Cardiac muscle cell (in vitro differentiated cells and primary cell): ENCODE measurements at regions not wholly inside any gene's neighbourhood (a gene's known extent, or its start where the extent isn't known, plus 50 kb on each side); places are given as distances from the start of the nearest gene placed in this dataset.
A peak's percentile ranks its signal among the peaks of the same experiment; 100 is the strongest.

Source experiments
- DNase-seq, 2 donors: peaks; one replicate each; pipeline versions ENCODE4 v3.0.0 to v3.0.0-alpha.2; 2010 to 2017; ENCODE audit warnings: low read depth in 1 of 2, low spot score in 1 of 2
- H3K27ac ChIP-seq: fragments of 200-600 bp; sonication (generic); 2 replicates; pipeline ENCODE4 v1.5.1; 2016
- H3K27me3 ChIP-seq: fragments of 200-600 bp; sonication (generic); 2 replicates; pipeline ENCODE4 v1.6.0; 2016; ENCODE audit warnings: control low read depth
- H3K36me3 ChIP-seq: fragments of 200-600 bp; sonication (generic); 2 replicates; pipeline ENCODE4 v1.5.1; 2016; ENCODE audit warnings: control low read depth
- H3K4me1 ChIP-seq: fragments of 200-600 bp; sonication (generic); 2 replicates; pipeline ENCODE4 v1.8.1; 2017; ENCODE audit warnings: low read depth, mild to moderate bottlenecking, mixed run types
- H3K4me3 ChIP-seq: fragments of 200-600 bp; sonication (generic); 2 replicates; pipeline ENCODE4 v1.5.1; 2016; ENCODE audit warnings: mild to moderate bottlenecking
- H3K9me3 ChIP-seq: fragments of 200-600 bp; sonication (generic); 2 replicates; pipeline ENCODE4 v1.5.1; 2017; ENCODE audit warnings: low read depth, mild to moderate bottlenecking, control low read depth
- CTCF ChIP-seq: IDR thresholded peaks from 2 replicates; pipeline ENCODE4 v1.5.1; 2012; ENCODE audit warnings: low read depth, mild to moderate bottlenecking, low read length

DNA sequence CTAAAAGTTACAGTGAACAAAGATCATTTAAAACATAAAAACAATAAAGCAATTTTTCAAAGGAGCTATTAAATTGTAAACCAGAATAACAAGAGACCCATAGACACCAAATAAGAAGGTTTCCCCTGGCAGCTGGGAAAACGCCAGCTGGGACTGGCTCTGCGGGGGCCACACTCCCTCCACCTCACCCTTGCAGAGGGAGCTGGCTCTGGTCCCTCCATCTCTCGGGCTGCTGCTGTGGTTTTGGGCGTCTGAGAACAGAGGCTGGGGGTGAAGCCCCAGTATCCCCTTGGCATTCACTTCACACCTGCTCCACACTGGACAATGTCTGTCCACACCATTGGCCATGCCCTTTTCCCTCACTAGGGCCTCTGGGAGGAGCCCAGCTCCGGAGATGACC is 62.1 kb upstream of the OTOS start:
- TF ChIP-seq CTCF = no peak

DNA sequence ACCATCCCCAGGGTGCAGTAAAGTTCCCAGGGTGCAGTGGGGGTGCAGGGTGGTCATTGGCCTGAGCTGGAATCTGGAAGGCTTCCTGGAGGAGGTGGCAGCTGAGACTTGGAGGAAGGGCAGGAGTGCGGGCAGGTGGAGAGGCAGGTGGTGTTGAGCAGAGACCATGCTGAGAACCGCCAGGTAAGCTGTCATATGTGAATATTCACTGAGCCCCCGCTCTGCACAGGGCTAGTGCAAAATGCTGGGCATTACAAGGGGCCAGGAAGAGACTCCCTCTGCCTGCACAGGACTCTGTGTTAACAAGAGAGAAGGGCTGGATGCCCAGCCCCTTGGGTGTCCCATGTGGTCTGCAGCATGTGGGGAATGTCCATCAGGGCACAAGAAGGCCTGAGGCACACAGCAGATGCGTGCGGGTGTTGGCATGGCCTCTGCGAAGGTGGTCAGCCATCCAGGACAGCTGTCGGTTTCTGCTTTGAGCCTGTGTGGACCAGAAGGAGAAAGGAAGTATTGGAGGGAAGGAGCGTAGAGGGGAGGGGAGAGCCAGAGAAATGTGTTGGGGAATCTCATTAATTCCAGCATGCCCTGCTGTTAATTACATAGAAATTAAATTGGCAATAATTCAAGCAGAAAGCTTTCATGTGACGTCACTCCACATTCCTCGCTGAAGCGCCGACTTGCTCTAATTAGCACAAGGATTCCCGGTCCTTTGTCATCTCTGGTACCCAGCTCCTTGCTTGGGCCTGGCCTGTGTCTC is 62.8 kb upstream of the OTOS start:
- H3K27me3 ChIP-seq = no peaks in the 10 kb centered on the region
- no peak overlapping the region for H3K27ac ChIP-seq
- no peaks in the 10 kb centered on the region for H3K4me1 ChIP-seq
- DNase-seq = no peak
- no peaks in the 10 kb centered on the region for H3K9me3 ChIP-seq
- no peak overlapping the region for H3K4me3 ChIP-seq
- TF ChIP-seq CTCF = no peak
- no peaks in the 10 kb centered on the region for H3K36me3 ChIP-seq

More for the DNA sequence above, 62.1 kb upstream of the OTOS start:
- H3K27ac ChIP-seq = no peak overlapping the region
- H3K4me3 ChIP-seq = no peak overlapping the region
- H3K27me3 ChIP-seq = no peaks in the 10 kb centered on the region
- no peaks in the 10 kb centered on the region for H3K36me3 ChIP-seq
- H3K9me3 ChIP-seq = no peaks in the 10 kb centered on the region
- no peaks in the 10 kb centered on the region for H3K4me1 ChIP-seq
- DNase-seq = no peak

DNA sequence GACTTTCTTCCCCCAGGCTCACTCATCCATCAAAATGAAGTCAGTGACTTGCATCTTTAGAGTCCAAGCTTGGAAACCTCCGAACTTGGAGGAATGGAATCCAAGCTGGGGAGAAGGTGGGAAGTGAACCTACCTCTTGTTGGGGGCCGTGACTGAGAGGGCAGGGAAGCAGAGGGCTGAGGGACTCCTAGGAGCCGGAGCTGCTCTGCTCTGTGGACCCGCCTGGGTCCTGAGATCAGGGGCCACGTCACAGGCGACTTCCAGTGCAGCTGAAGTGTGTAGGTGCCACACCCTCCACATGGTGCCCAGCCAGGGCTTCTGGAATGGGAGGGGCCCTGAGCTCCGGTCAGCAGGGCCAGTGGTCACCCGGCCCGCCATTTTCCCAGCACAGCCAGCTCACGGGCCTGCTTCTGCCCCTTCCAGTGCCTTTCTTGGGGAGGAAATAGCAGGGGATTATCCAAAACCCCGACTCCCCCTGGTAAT is 63.4 kb upstream of the OTOS start:
- no peaks in the 10 kb centered on the region for H3K9me3 ChIP-seq
- no peak for DNase-seq
- no peaks in the 10 kb centered on the region for H3K4me1 ChIP-seq
- H3K4me3 ChIP-seq = no peak overlapping the region
- H3K27ac ChIP-seq = no peak overlapping the region
- no peaks in the 10 kb centered on the region for H3K27me3 ChIP-seq
- no peaks in the 10 kb centered on the region for H3K36me3 ChIP-seq
- TF ChIP-seq CTCF = no peak

DNA sequence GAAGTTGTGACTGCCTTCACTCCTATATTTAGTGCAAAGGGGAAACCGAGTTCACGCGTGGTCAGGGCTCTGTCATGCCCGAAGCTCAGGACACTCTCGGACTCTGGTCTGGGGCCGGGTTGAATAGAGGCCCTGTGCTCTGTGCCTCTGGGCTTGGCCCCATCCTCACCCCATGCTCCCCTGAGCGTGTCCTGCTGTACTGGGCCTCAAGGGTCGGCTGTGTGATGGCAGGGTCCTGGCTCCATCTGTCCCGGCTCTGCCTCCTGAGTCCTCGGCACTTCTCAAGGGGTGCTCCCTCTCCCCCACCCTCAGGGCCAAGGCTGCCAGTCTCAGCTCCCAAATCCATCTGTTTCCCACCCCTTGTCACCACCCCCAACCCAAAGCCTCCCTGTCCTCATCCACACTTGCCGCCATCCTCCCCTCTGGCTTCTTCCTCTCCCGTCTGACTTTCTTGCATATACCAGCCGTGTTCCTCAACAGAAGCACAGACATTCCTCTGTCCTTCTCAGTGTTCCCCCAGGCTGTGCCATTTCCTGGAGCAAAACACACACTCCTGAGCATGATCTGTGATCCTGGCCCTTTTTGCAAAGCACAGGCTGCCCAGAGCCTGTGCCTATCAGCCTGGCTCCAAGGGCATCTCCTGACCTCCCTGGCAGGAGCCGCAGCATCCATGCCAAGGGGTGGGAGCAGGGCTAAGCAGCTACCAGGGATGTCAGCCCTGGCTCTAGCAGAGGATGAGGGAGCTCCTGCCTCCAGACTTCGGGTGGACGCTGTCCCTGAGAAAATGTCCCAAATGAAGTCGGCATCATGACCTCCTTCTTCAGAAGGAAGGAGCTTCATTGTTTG is 64.2 kb upstream of the OTOS start:
- Histone ChIP-seq H3K27ac (no peak overlapping the region), H3K4me3 (no peak overlapping the region), H3K27me3 (no peaks in the 10 kb centered on the region), H3K36me3 (no peaks in the 10 kb centered on the region), H3K4me1 (no peaks in the 10 kb centered on the region), H3K9me3 (no peaks in the 10 kb centered on the region)
- no peak for DNase-seq
- no peak for TF ChIP-seq CTCF

- Histone ChIP-seq H3K27ac (no peak overlapping the region), H3K27me3 (no peaks in the 10 kb centered on the region), H3K4me1 (no peaks in the 10 kb centered on the region), H3K36me3 (no peaks in the 10 kb centered on the region), H3K4me3 (no peak overlapping the region), H3K9me3 (no peaks in the 10 kb centered on the region)
- DNase-seq = peak in 1 of 2 donors; percentile 14
- no peak for TF ChIP-seq CTCF
These were observed 64.9 kb upstream of the OTOS start for GRCh38 chr2:240205348-240205747.
